ENCODE measurements at regions not wholly inside any gene's neighbourhood (a gene's known extent, or its start where the extent isn't known, plus 50 kb on each side); places are given as distances from the start of the nearest gene placed in this dataset.

GRCh38 chr14:22476005-22476751 lies 112.8 kb downstream of the DAD1 start:
- TF ChIP-seq CTCF (conservative IDR thresholded peaks at IDR 0.05; ENCODE audit: low read depth, low read length) (no peak), RFX5 (IDR thresholded peaks at IDR 0.05; ENCODE audit: low read depth, low read length) (no peak), POLR2A (IDR thresholded peaks at IDR 0.05; ENCODE audit: low read depth, low read length) (no peak), NFE2L2 (IDR thresholded peaks at IDR 0.05; ENCODE audit: low read depth, low read length) (no peak), SMC3 (IDR thresholded peaks at IDR 0.05; ENCODE audit: low read depth, low read length) (no peak), RAD21 (IDR thresholded peaks at IDR 0.05; ENCODE audit: low read length) (no peak), MAFK (IDR thresholded peaks at IDR 0.05; ENCODE audit: low read depth, low read length) (no peak)

Data from IMR-90 (cell line).